H9 (cell line): ENCODE measurements at regions not wholly inside any gene's neighbourhood (a gene's known extent, or its start where the extent isn't known, plus 50 kb on each side); places are given as distances from the start of the nearest gene placed in this dataset.

Source experiments
- DNase-seq: peaks from one replicate; pipeline ENCODE4 v3.0.0-alpha.2; 2017
- H2AFZ ChIP-seq: one replicate; pipeline ENCODE4 v1.6.1; 2013; ENCODE audit warnings: mild to moderate bottlenecking, low read length, control low read depth, moderate library complexity
- H2AK5ac ChIP-seq: 2 replicates; pipeline ENCODE4 v1.6.1; 2013; ENCODE audit warnings: low read length, control low read depth, mixed read lengths; ENCODE audit not compliant: insufficient read length
- H2BK120ac ChIP-seq: one replicate; pipeline ENCODE4 v1.6.1; 2013; ENCODE audit warnings: low read depth, mild to moderate bottlenecking, low read length, control low read depth, inconsistent platforms; ENCODE audit not compliant: poor library complexity, severe bottlenecking
- H2BK12ac ChIP-seq: 2 replicates; pipeline ENCODE4 v1.6.1; 2013; ENCODE audit warnings: low read length, control low read depth, mixed read lengths, low read depth; ENCODE audit not compliant: insufficient read length
- H2BK15ac ChIP-seq: 2 replicates; pipeline ENCODE4 v1.6.1; 2013; ENCODE audit warnings: low read depth, low read length, control low read depth
- H2BK20ac ChIP-seq: one replicate; pipeline ENCODE4 v1.6.1; 2013; ENCODE audit warnings: low read depth, mild to moderate bottlenecking, low read length, control low read depth, inconsistent platforms; ENCODE audit not compliant: poor library complexity, severe bottlenecking
- H2BK5ac ChIP-seq: 2 replicates; pipeline ENCODE4 v1.6.1; 2013; ENCODE audit warnings: low read length, control low read depth, mixed read lengths; ENCODE audit not compliant: insufficient read length
- H3K14ac ChIP-seq: 2 replicates; pipeline ENCODE4 v1.6.1; 2013; ENCODE audit warnings: low read length, control low read depth; ENCODE audit not compliant: insufficient read depth
- H3K18ac ChIP-seq: 2 replicates; pipeline ENCODE4 v1.6.1; 2013; ENCODE audit warnings: low read depth, mild to moderate bottlenecking, mixed read lengths, low read length, control low read depth; ENCODE audit not compliant: insufficient read length
- H3K23ac ChIP-seq: 2 replicates; pipeline ENCODE4 v1.6.1; 2013; ENCODE audit warnings: low read length, control low read depth, mixed read lengths, low read depth; ENCODE audit not compliant: insufficient read length
- H3K23me2 ChIP-seq: 2 replicates; pipeline ENCODE4 v1.6.1; 2013; ENCODE audit warnings: low read depth, mild to moderate bottlenecking, mixed read lengths, low read length, control low read depth; ENCODE audit not compliant: insufficient read length, poor library complexity, severe bottlenecking
- H3K27ac ChIP-seq: 2 replicates; pipeline ENCODE4 v1.5.1; 2013; ENCODE audit warnings: low read length, control low read depth, mixed read lengths, low read depth; ENCODE audit not compliant: insufficient read length
- H3K27me3 ChIP-seq: 2 replicates; pipeline ENCODE4 v1.6.1; 2013; ENCODE audit warnings: low read length, control low read depth, inconsistent platforms; ENCODE audit not compliant: insufficient read depth
- H3K4ac ChIP-seq: 2 replicates; pipeline ENCODE4 v1.6.1; 2013; ENCODE audit warnings: low read depth, mild to moderate bottlenecking, control low read depth, inconsistent platforms, low read length, moderate library complexity
- H3K4me1 ChIP-seq: 2 replicates; pipeline ENCODE4 v1.6.1; 2013; ENCODE audit warnings: low read length, control low read depth, inconsistent platforms; ENCODE audit not compliant: insufficient read depth
- H3K4me2 ChIP-seq: 2 replicates; pipeline ENCODE4 v1.6.1; 2013; ENCODE audit warnings: low read length, control low read depth, mixed read lengths; ENCODE audit not compliant: insufficient read length, insufficient read depth
- H3K56ac ChIP-seq: 2 replicates; pipeline ENCODE4 v1.6.1; 2013; ENCODE audit warnings: low read depth, mild to moderate bottlenecking, mixed read lengths, low read length, control low read depth; ENCODE audit not compliant: insufficient read length
- H3K79me1 ChIP-seq: 2 replicates; pipeline ENCODE4 v1.6.1; 2013; ENCODE audit warnings: low read depth, mild to moderate bottlenecking, moderate library complexity, low read length, control low read depth, inconsistent platforms; ENCODE audit not compliant: insufficient read depth, poor library complexity, severe bottlenecking
- H3K79me2 ChIP-seq: 2 replicates; pipeline ENCODE4 v1.6.1; 2013; ENCODE audit warnings: low read length, control low read depth, inconsistent platforms; ENCODE audit not compliant: insufficient read depth
- H3K9ac ChIP-seq: 2 replicates; pipeline ENCODE4 v1.6.1; 2013; ENCODE audit warnings: low read length, control low read depth, mixed read lengths; ENCODE audit not compliant: insufficient read length; ENCODE audit errors: extremely low read depth
- H3K9me3 ChIP-seq: one replicate; pipeline ENCODE4 v1.6.1; 2013; ENCODE audit warnings: low read depth, low read length, inconsistent platforms; ENCODE audit not compliant: control insufficient read depth
- H3T11ph ChIP-seq: one replicate; pipeline ENCODE4 v1.6.1; 2013; ENCODE audit warnings: mild to moderate bottlenecking, low read length, control low read depth, inconsistent platforms
- H4K20me1 ChIP-seq: one replicate; pipeline ENCODE4 v1.6.1; 2013; ENCODE audit not compliant: control insufficient read depth, insufficient read length, insufficient read depth
- H4K5ac ChIP-seq: 2 replicates; pipeline ENCODE4 v1.6.1; 2013; ENCODE audit warnings: low read depth, mild to moderate bottlenecking, mixed read lengths, low read length, control low read depth; ENCODE audit not compliant: insufficient read length
- H4K8ac ChIP-seq: replicated peaks from 2 replicates; pipeline ENCODE4 v1.6.1; 2013; ENCODE audit warnings: low read length, control low read depth, mixed read lengths, low read depth; ENCODE audit not compliant: insufficient read length
- H4K91ac ChIP-seq: 2 replicates; pipeline ENCODE4 v1.6.1; 2013; ENCODE audit warnings: low read depth, mild to moderate bottlenecking, moderate library complexity, mixed read lengths, low read length, control low read depth; ENCODE audit not compliant: insufficient read length
- H3K27ac Mint-ChIP-seq, 3 experiments: 2 replicates in 2 of 3; 3 replicates in 1 of 3; pipeline ENCODE4 v1.8.0; 2020 to 2021; ENCODE audit warnings: mixed read lengths in 3 of 3, mild to moderate bottlenecking in 1 of 3, moderate library complexity in 1 of 3
- H3K27me3 Mint-ChIP-seq: 2 replicates; pipeline ENCODE4 v1.8.0; 2021; ENCODE audit warnings: low read depth, mild to moderate bottlenecking, moderate library complexity, mixed read lengths
- H3K36me3 Mint-ChIP-seq, 3 experiments: 2 replicates in 2 of 3; 3 replicates in 1 of 3; pipeline ENCODE4 v1.8.0; 2020 to 2021; ENCODE audit warnings: low read depth in 3 of 3, mixed read lengths in 3 of 3; ENCODE audit not compliant: insufficient read depth in 1 of 3
- H3K4me1 Mint-ChIP-seq, 2 experiments: 2 replicates each; pipeline ENCODE4 v1.8.0; 2020; ENCODE audit warnings: mixed read lengths in 2 of 2
- H3K4me3 Mint-ChIP-seq, 2 experiments: 2 replicates in 1 of 2; 3 replicates in 1 of 2; pipeline ENCODE4 v1.8.0; 2020 to 2021; ENCODE audit warnings: mild to moderate bottlenecking in 2 of 2, mixed read lengths in 2 of 2, moderate library complexity in 1 of 2
- H3K9me3 Mint-ChIP-seq, 2 experiments: 2 replicates in 1 of 2; 3 replicates in 1 of 2; pipeline ENCODE4 v1.8.0; 2020; ENCODE audit warnings: mild to moderate bottlenecking in 2 of 2, mixed read lengths in 2 of 2, moderate library complexity in 1 of 2
- WGBS: extraction: QIAGEN DNeasy Blood & Tissue Kit; methylation state at CpG from one replicate; pipeline ENCODE4 v1.1.7; 2013; ENCODE audit warnings: missing lambda C conversion rate, low lambda C conversion rate, mixed read lengths; ENCODE audit not compliant: insufficient read length; ENCODE audit errors: extremely low coverage; 5-methylcytosine and 5-hydroxymethylcytosine counted together
- TF ChIP-seq, protein P1 (sequence below): fragments of 200-600 bp; sonication (generic); conservative IDR thresholded peaks from 3 replicates; pipeline ENCODE4 v1.8.0; 2021; ENCODE audit warnings: antibody characterized with exemption, mild to moderate bottlenecking

DNA sequence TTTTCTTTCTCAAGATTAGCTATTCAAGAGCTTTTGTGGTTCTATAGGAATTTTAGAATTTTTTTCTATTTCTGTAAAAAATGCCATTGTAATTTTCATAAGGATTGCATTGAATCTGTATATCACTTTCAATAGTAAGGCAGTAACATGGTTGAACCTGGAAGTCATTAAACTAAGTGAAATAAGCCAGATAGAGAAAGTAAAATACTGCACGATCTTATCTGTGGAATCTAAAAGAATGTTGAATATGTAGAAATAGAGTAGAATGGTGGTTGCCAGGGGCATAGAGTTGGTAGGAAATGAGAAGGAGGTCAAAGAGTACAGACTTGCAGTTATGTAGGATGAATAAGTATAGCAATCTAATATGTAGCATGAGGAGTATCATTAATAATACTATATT, 1073.5 kb upstream of the LRRN3 start:
- no peak overlapping the region for H2BK5ac ChIP-seq
- no peaks in the 10 kb centered on the region for H4K20me1 ChIP-seq
- H3K9me3 ChIP-seq: no peaks in the 10 kb centered on the region
- no peaks in the 10 kb centered on the region for H3K4me1 ChIP-seq
- TF ChIP-seq, protein P1, sequence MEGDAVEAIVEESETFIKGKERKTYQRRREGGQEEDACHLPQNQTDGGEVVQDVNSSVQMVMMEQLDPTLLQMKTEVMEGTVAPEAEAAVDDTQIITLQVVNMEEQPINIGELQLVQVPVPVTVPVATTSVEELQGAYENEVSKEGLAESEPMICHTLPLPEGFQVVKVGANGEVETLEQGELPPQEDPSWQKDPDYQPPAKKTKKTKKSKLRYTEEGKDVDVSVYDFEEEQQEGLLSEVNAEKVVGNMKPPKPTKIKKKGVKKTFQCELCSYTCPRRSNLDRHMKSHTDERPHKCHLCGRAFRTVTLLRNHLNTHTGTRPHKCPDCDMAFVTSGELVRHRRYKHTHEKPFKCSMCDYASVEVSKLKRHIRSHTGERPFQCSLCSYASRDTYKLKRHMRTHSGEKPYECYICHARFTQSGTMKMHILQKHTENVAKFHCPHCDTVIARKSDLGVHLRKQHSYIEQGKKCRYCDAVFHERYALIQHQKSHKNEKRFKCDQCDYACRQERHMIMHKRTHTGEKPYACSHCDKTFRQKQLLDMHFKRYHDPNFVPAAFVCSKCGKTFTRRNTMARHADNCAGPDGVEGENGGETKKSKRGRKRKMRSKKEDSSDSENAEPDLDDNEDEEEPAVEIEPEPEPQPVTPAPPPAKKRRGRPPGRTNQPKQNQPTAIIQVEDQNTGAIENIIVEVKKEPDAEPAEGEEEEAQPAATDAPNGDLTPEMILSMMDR: no peak
- Mint-ChIP-seq H3K4me3 (no peak overlapping the region), H3K4me1 (peaks cover 0 to 5% of the 10 kb centered on the region in 2 experiments; a peak in 1 of 4 replicates), H3K27ac (no peak overlapping the region), H3K27me3 (no peaks in the 10 kb centered on the region), H3K9me3 (no peaks in the 10 kb centered on the region), H3K36me3 (no peaks in the 10 kb centered on the region)
- no peak overlapping the region for H3K56ac ChIP-seq
- H3K18ac ChIP-seq: no peak overlapping the region
- no peak overlapping the region for H3K4me2 ChIP-seq
- no peak overlapping the region for H3K9ac ChIP-seq
- H3K79me1 ChIP-seq: no peaks in the 10 kb centered on the region
- no peak overlapping the region for H2BK120ac ChIP-seq
- no peak overlapping the region for H2BK20ac ChIP-seq
- no peak overlapping the region for H4K91ac ChIP-seq
- H2AK5ac ChIP-seq: no peak overlapping the region
- H3T11ph ChIP-seq: no peak overlapping the region
- DNase-seq: no peak
- no peak overlapping the region for H3K23ac ChIP-seq
- no peak overlapping the region for H4K8ac ChIP-seq
- no peaks in the 10 kb centered on the region for H3K27me3 ChIP-seq
- H3K4ac ChIP-seq: no peak overlapping the region
- H3K23me2 ChIP-seq: no peaks in the 10 kb centered on the region
- H3K14ac ChIP-seq: no peak overlapping the region
- no peak overlapping the region for H3K27ac ChIP-seq
- H2BK12ac ChIP-seq: no peak overlapping the region
- no peak overlapping the region for H2BK15ac ChIP-seq
- no peak overlapping the region for H2AFZ ChIP-seq
- no peak overlapping the region for H4K5ac ChIP-seq
- no peaks in the 10 kb centered on the region for H3K79me2 ChIP-seq
- no CpG with 5 or more reads among the region's 1 CpG for WGBS
